Right forelimb (tissue), 1 donor: ENCODE measurements at regions not wholly inside any gene's neighbourhood (a gene's known extent, or its start where the extent isn't known, plus 50 kb on each side); places are given as distances from the start of the nearest gene placed in this dataset.

Experiments
- DNase-seq: peaks from one replicate; pipeline ENCODE4 v3.0.0-alpha.2; 2018

GRCh38 chr4:115729739-115730266, 616.4 kb upstream of the NDST4 start:
- DNase-seq = no peak

- no peak for DNase-seq
Observed at GRCh38 chr4:115723621-115724020, 610.2 kb upstream of the NDST4 start.

DNA sequence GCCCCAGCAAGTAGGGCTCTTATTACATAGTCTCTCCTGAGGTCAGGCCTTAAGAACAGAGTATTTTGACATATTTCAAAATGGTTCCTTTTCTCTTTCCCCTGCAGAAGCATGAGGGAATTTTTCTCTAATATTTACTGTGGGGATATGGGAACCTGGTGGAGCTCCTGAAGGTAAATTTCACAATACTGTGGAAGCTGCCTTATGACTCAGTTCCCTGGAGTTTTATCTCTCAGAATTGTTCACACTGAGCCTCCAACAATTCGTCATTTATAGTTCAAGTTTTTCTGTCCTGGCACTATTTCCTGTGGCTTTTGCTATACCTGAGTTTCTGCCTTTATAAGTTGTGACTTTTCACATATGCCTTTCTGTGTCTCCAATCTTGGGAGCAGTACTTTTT, 607.2 kb upstream of the NDST4 start:
- no peak for DNase-seq

DNA sequence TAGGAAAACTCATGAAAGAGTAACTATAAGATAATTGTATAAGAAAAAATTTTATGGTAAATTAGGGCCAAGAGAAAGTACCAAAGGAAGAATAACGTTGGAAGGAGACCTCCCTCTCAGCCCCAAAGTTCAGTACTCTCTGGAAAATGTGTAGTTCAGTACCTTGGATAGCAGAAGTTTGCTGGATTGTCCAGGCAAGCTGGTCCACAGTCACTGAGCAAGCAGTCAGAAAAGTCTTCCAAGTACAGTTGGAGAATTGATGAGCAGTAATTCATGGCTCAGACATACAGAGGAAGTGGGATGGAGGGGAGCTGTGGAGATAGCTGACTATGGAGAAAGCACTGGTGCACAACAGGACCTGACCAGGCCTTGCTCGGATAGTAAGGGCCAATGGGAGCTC, 598.2 kb upstream of the NDST4 start:
- DNase-seq = no peak

GRCh38 chr4:115688961-115689360, 575.5 kb upstream of the NDST4 start:
- no peak for DNase-seq

- DNase-seq = no peak
Observed at GRCh38 chr4:115687052-115687755, 573.8 kb upstream of the NDST4 start.

DNA sequence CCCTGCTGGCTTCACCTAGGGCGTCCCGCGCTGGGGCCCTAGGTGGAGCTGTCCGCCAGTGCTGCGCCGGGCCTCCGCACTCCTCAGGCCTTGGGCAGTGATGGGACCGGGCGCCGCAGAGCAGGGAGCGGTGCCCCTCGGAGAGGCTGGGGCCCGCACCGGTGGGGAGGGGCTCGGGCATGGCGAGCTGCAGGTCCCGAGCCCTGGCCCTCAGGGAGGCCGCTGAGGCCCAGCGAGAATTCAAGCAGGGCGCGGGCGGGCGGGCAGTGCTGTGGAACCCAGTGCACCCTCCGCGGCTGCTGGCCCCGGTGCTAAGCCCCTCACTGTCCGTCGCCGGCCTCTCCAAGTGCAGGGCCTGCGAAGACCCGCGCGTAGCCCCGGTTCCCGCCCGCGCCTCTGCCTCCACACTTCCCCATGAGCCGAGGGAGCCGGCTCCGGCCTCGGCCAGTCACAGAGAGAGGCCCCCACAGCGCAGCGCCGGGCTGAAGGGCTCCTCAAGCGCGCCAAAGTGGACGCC, 565.1 kb upstream of the NDST4 start:
- DNase-seq = no peak

- DNase-seq = no peak
Observed at GRCh38 chr4:115675719-115676118, 562.3 kb upstream of the NDST4 start.

DNA sequence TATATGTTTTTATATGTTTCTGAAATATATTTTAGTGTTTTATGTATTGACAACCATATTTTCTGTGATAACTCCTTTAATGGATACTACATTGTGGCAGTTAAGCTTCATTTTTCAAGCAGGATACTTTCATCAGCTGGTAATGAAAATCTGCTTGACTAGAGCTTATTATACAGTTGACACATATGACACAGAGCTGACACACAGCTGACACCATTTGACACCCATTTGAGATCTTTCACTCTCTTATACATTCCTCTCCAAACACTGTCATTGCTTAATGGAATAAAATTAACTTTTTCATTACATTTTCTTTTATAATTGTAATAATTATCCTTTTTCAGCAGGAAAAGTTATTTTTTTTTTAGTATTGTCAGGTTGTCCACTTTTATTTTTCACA, 561.1 kb upstream of the NDST4 start:
- no peak for DNase-seq

- no peak for DNase-seq
Observed at GRCh38 chr4:115671581-115671980, 558.2 kb upstream of the NDST4 start.

DNA sequence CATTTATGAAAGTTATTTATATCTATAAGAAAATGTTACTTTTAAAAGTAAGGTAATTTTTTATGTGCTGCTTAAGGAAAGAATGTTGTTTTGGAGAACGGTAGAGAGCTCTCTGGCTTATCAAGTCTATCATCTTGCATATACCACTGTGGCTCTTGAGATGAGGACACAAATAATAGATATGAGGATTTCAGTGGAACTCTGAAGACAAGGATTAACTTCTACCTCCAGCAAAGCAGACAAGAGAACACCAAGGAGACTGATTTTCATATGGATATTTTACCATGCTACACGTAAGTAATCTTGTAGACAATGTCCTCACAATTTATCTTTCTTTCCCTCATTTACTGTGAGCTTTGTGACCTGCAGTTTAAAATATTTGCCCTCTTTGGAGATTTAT, 557.5 kb upstream of the NDST4 start:
- DNase-seq = no peak

GRCh38 chr4:115668396-115668795, 555.0 kb upstream of the NDST4 start:
- DNase-seq = no peak

- no peak for DNase-seq
Observed at GRCh38 chr4:115664285-115664684, 550.9 kb upstream of the NDST4 start.

GRCh38 chr4:115660465-115660864, 547.0 kb upstream of the NDST4 start:
- DNase-seq = no peak

GRCh38 chr4:115657991-115658650, 544.7 kb upstream of the NDST4 start:
- no peak for DNase-seq

GRCh38 chr4:115655626-115656025, 542.2 kb upstream of the NDST4 start:
- no peak for DNase-seq

DNA sequence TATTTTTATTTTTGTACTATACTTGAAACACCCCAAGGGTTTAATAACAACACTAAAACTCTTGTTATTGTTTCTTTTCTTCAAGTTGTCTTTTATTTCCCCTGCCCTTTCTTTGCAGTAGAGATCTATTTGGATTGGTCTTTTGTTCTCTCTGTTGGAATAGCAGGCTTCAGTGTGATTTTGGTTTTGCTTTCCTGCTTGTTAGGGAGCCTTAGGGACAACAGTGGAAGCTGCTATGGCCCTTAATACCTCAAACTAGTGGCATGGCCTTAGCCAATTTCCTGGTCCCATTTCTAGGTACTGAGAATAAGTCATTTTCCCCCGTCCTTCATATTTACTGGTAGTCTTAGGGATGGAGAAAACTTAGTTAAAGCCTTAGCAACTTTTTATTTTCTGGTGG, 535.4 kb upstream of the NDST4 start:
- no peak for DNase-seq

GRCh38 chr4:115629270-115629669, 515.9 kb upstream of the NDST4 start:
- no peak for DNase-seq

GRCh38 chr4:115609631-115610030, 496.2 kb upstream of the NDST4 start:
- no peak for DNase-seq

- DNase-seq = no peak
Observed at GRCh38 chr4:115607311-115607710, 493.9 kb upstream of the NDST4 start.

- DNase-seq = no peak
Observed at GRCh38 chr4:115596265-115597001, 483.0 kb upstream of the NDST4 start.

- no peak for DNase-seq
Observed at GRCh38 chr4:115580901-115581300, 467.5 kb upstream of the NDST4 start.

DNA sequence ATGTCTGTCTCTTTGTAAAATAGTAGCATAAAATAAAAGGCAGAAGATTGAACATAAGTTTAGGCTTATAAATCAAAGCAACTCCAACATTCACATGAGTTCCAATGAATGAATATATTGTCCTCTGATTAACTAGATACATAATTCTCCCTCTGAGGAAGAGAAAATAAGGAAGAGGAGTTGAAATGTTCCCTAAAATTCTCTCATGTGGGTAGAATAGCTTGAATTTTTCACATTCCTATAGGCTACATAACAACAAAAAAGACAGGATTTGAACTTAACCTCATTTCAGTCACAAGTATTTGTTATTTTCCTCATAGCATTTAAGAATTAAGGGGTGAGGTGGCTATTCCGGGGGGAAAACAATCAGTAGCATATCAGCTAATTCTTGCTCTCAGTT, 462.4 kb upstream of the NDST4 start:
- no peak for DNase-seq

GRCh38 chr4:115562506-115562905, 449.1 kb upstream of the NDST4 start:
- DNase-seq = no peak
